OCI-LY1 (cell line): ENCODE measurements at regions not wholly inside any gene's neighbourhood (a gene's known extent, or its start where the extent isn't known, plus 50 kb on each side); places are given as distances from the start of the nearest gene placed in this dataset.

Experiments used
- H2AFZ ChIP-seq: fragments of 200-600 bp; sonication (generic), shearing (Covaris generic); 2 replicates; pipeline ENCODE4 v1.6.0; 2014; ENCODE audit warnings: antibody characterized with exemption, mild to moderate bottlenecking, low read length
- H3F3A ChIP-seq: fragments of 200-600 bp; sonication (generic), shearing (Covaris generic); 2 replicates; pipeline ENCODE4 v1.6.0; 2014; ENCODE audit warnings: mild to moderate bottlenecking, antibody characterized with exemption, low read length, moderate library complexity; ENCODE audit not compliant: insufficient read depth
- H3K27ac ChIP-seq: fragments of 200-600 bp; sonication (generic); 2 replicates; pipeline ENCODE4 v1.5.1; 2014; ENCODE audit warnings: low read length, mixed run types, mild to moderate bottlenecking, low read depth; ENCODE audit not compliant: poor library complexity, severe bottlenecking
- H3K27me3 ChIP-seq: fragments of 200-600 bp; sonication (generic); 2 replicates; pipeline ENCODE4 v1.6.0; 2014; ENCODE audit warnings: antibody characterized with exemption, mild to moderate bottlenecking, low read length, moderate library complexity; ENCODE audit not compliant: insufficient read depth
- H3K36me3 ChIP-seq: fragments of 200-600 bp; sonication (generic); 2 replicates; pipeline ENCODE4 v1.6.1; 2014; ENCODE audit warnings: mild to moderate bottlenecking, antibody characterized with exemption, low read length, moderate library complexity, mixed read lengths; ENCODE audit not compliant: insufficient read depth
- H3K4me1 ChIP-seq: fragments of 200-600 bp; sonication (generic); 2 replicates; pipeline ENCODE4 v1.5.1; 2014; ENCODE audit warnings: mild to moderate bottlenecking, low read length, moderate library complexity; ENCODE audit not compliant: insufficient read depth, severe bottlenecking
- H3K4me2 ChIP-seq: fragments of 200-600 bp; sonication (generic), shearing (Covaris generic); 2 replicates; pipeline ENCODE4 v1.6.1; 2014; ENCODE audit warnings: low read length
- H3K4me3 ChIP-seq: fragments of 200-600 bp; sonication (generic); 2 replicates; pipeline ENCODE4 v1.5.1; 2014; ENCODE audit warnings: low read length, low read depth, mild to moderate bottlenecking, mixed read lengths; ENCODE audit not compliant: poor library complexity, severe bottlenecking
- H3K79me2 ChIP-seq: fragments of 200-600 bp; shearing (Covaris generic); 2 replicates; pipeline ENCODE4 v1.6.1; 2016; ENCODE audit warnings: mixed run types, low read length, mixed read lengths; ENCODE audit not compliant: insufficient read depth
- H3K9ac ChIP-seq: fragments of 200-600 bp; sonication (generic), shearing (Covaris generic); 2 replicates; pipeline ENCODE4 v1.6.1; 2014; ENCODE audit warnings: mild to moderate bottlenecking, low read length, mixed read lengths
- H3K9me2 ChIP-seq: fragments of 200-600 bp; sonication (generic), shearing (Covaris generic); 2 replicates; pipeline ENCODE4 v1.6.1; 2014; ENCODE audit warnings: low read depth, mild to moderate bottlenecking, low read length, mixed read lengths
- H3K9me3 ChIP-seq: fragments of 200-600 bp; shearing (Covaris generic); 2 replicates; pipeline ENCODE4 v1.6.1; 2014; ENCODE audit warnings: low read length, mixed read lengths
- H4K20me1 ChIP-seq: fragments of 200-600 bp; sonication (generic), shearing (Covaris generic); 2 replicates; pipeline ENCODE4 v1.6.0; 2016; ENCODE audit warnings: mild to moderate bottlenecking, low read length; ENCODE audit not compliant: insufficient read depth
- CTCF ChIP-seq: fragments of 200-600 bp; sonication (generic), shearing (Covaris generic); IDR thresholded peaks from 2 replicates; pipeline ENCODE4 v1.5.1; 2017; ENCODE audit warnings: mild to moderate bottlenecking, antibody characterized with exemption, low read length, moderate library complexity, mixed read lengths
- EZH2 ChIP-seq: fragments of 200-600 bp; sonication (generic), shearing (Covaris generic); IDR thresholded peaks from 2 replicates; pipeline ENCODE4 v1.8.0; 2017; ENCODE audit warnings: borderline replicate concordance, mixed run types, mild to moderate bottlenecking, antibody characterized with exemption, low read length, moderate library complexity, mixed read lengths

- H3K27ac ChIP-seq, result no peak overlapping the region
- no peaks in the 10 kb centered on the region for H3K9me3 ChIP-seq
- no peak overlapping the region for H3K4me3 ChIP-seq
- H3K36me3 ChIP-seq, result no peaks in the 10 kb centered on the region
- no peaks in the 10 kb centered on the region for H3K27me3 ChIP-seq
- no peak overlapping the region for H3K4me2 ChIP-seq
- no peaks in the 10 kb centered on the region for H3K4me1 ChIP-seq
- TF ChIP-seq CTCF (no peak), EZH2 (no peak)
- H4K20me1 ChIP-seq, result no peaks in the 10 kb centered on the region
- H3K9ac ChIP-seq, result no peak overlapping the region
- no peaks in the 10 kb centered on the region for H3K9me2 ChIP-seq
- H2AFZ ChIP-seq, result no peak overlapping the region
- H3K79me2 ChIP-seq, result no peaks in the 10 kb centered on the region
- no peaks in the 10 kb centered on the region for H3F3A ChIP-seq
These were observed 200.3 kb upstream of the PPP2R2D start for GRCh38 chr10:131700506-131700905.

- TF ChIP-seq CTCF (no peak), EZH2 (no peak)
- Histone ChIP-seq H3K36me3 (no peaks in the 10 kb centered on the region), H4K20me1 (no peaks in the 10 kb centered on the region), H3K27me3 (no peaks in the 10 kb centered on the region), H3K9me3 (no peaks in the 10 kb centered on the region), H3K4me2 (no peak overlapping the region), H3K9ac (no peak overlapping the region), H3K27ac (no peak overlapping the region), H3K4me3 (no peak overlapping the region), H3K9me2 (no peaks in the 10 kb centered on the region), H2AFZ (no peak overlapping the region), H3K79me2 (no peaks in the 10 kb centered on the region), H3K4me1 (no peaks in the 10 kb centered on the region), H3F3A (no peaks in the 10 kb centered on the region)
These were observed 199.5 kb upstream of the PPP2R2D start for GRCh38 chr10:131701131-131701947.

- Histone ChIP-seq H3F3A (no peaks in the 10 kb centered on the region), H3K79me2 (no peaks in the 10 kb centered on the region), H3K9me2 (no peaks in the 10 kb centered on the region), H3K4me1 (no peaks in the 10 kb centered on the region), H3K9me3 (no peaks in the 10 kb centered on the region), H3K9ac (no peak overlapping the region), H3K36me3 (no peaks in the 10 kb centered on the region), H2AFZ (no peak overlapping the region), H3K27ac (no peak overlapping the region), H4K20me1 (no peaks in the 10 kb centered on the region), H3K4me3 (no peak overlapping the region), H3K27me3 (no peaks in the 10 kb centered on the region), H3K4me2 (no peak overlapping the region)
- TF ChIP-seq CTCF (no peak), EZH2 (no peak)
These were observed 198.1 kb upstream of the PPP2R2D start for GRCh38 chr10:131702531-131703356.
